Activated T-cell treated with anti-CD3 and anti-CD28 coated beads, Interleukin-2, amount 50 U/mL, for 72 hours (primary cell): ENCODE measurements at regions not wholly inside any gene's neighbourhood (a gene's known extent, or its start where the extent isn't known, plus 50 kb on each side); places are given as distances from the start of the nearest gene placed in this dataset.

Source experiments
- ATAC-seq, 2 donors: fragments of 150-1000 bp; cut with Tn5 transposase; replicated peaks in 1 of 2; 2 replicates each; pipeline ENCODE4 v1.10.0; 2021; ENCODE audit warnings: moderate library complexity in 2 of 2, mild to moderate bottlenecking in 1 of 2
- DNase-seq, 2 donors: peaks; one replicate each; pipeline ENCODE4 v3.0.0; 2021 to 2022; ENCODE audit warnings: mixed read lengths in 1 of 2
- H3K27ac Mint-ChIP-seq: one replicate; pipeline ENCODE4 v1.8.0; 2022; ENCODE audit warnings: mild to moderate bottlenecking, moderate library complexity, mixed read lengths
- H3K27me3 Mint-ChIP-seq: one replicate; pipeline ENCODE4 v1.8.0; 2022; ENCODE audit warnings: low read depth, mixed read lengths
- H3K36me3 Mint-ChIP-seq, 2 donors: one replicate each; pipeline ENCODE4 v1.8.0; 2022; ENCODE audit warnings: mixed read lengths in 2 of 2, mild to moderate bottlenecking in 1 of 2; ENCODE audit not compliant: insufficient read depth in 2 of 2
- H3K4me1 Mint-ChIP-seq: one replicate; pipeline ENCODE4 v1.8.0; 2022; ENCODE audit warnings: low read depth, mixed read lengths
- H3K4me3 Mint-ChIP-seq, 2 donors: one replicate each; pipeline ENCODE4 v1.8.0; 2022; ENCODE audit warnings: mild to moderate bottlenecking in 2 of 2, mixed read lengths in 2 of 2, moderate library complexity in 2 of 2
- H3K9me3 Mint-ChIP-seq, 2 donors: one replicate each; pipeline ENCODE4 v1.8.0; 2022; ENCODE audit warnings: mixed read lengths in 2 of 2

- no peak overlapping the region for H3K27ac Mint-ChIP-seq
- ATAC-seq (no peak), DNase-seq (no peak)
- H3K4me3 Mint-ChIP-seq, result no peak overlapping the region
- H3K9me3 Mint-ChIP-seq, result peaks cover 0 to 2% of the 10 kb centered on the region in 2 donors
- no peaks in the 10 kb centered on the region for H3K36me3 Mint-ChIP-seq
- peaks cover 3% of the 10 kb centered on the region for H3K27me3 Mint-ChIP-seq
- H3K4me1 Mint-ChIP-seq, result no peaks in the 10 kb centered on the region
These were observed 240.7 kb upstream of the ARHGEF26 start for GRCh38 chr3:153880493-153880892.

- DNase-seq (no peak), ATAC-seq (no peak)
- Mint-ChIP-seq H3K36me3 (no peaks in the 10 kb centered on the region), H3K9me3 (no peaks in the 10 kb centered on the region), H3K27me3 (peaks cover 7% of the 10 kb centered on the region), H3K4me1 (no peaks in the 10 kb centered on the region), H3K27ac (no peak overlapping the region), H3K4me3 (no peak overlapping the region)
These were observed 240.0 kb upstream of the ARHGEF26 start for GRCh38 chr3:153881201-153881600.

GRCh38 chr3:153885359-153885758 lies 235.8 kb upstream of the ARHGEF26 start:
- Mint-ChIP-seq H3K4me3 (no peak overlapping the region), H3K4me1 (no peaks in the 10 kb centered on the region)
- ATAC-seq, result no peak

GRCh38 chr3:153889905-153890334 lies 231.3 kb upstream of the ARHGEF26 start:
- Mint-ChIP-seq H3K36me3 (no peaks in the 10 kb centered on the region), H3K4me3 (no peak overlapping the region), H3K27me3 (peaks cover 7% of the 10 kb centered on the region), H3K9me3 (no peaks in the 10 kb centered on the region), H3K27ac (no peak overlapping the region), H3K4me1 (no peaks in the 10 kb centered on the region)
- DNase-seq (no peak), ATAC-seq (no peak)

More at GRCh38 chr3:153885359-153885758, 235.8 kb upstream of the ARHGEF26 start:
- DNase-seq, result no peak
- H3K27ac Mint-ChIP-seq, result no peak overlapping the region
- H3K36me3 Mint-ChIP-seq, result no peaks in the 10 kb centered on the region
- no peaks in the 10 kb centered on the region for H3K9me3 Mint-ChIP-seq
- H3K27me3 Mint-ChIP-seq, result peaks cover 7% of the 10 kb centered on the region

- Mint-ChIP-seq H3K27me3 (no peaks in the 10 kb centered on the region), H3K27ac (no peak overlapping the region), H3K4me3 (no peak overlapping the region), H3K4me1 (no peaks in the 10 kb centered on the region), H3K9me3 (no peaks in the 10 kb centered on the region), H3K36me3 (no peaks in the 10 kb centered on the region)
- DNase-seq (no peak), ATAC-seq (no peak)
These were observed 229.1 kb upstream of the ARHGEF26 start for GRCh38 chr3:153892126-153892525.

- ATAC-seq, result no peak
- Mint-ChIP-seq H3K4me1 (no peaks in the 10 kb centered on the region), H3K36me3 (no peaks in the 10 kb centered on the region)
These were observed 226.3 kb upstream of the ARHGEF26 start for GRCh38 chr3:153894857-153895256.

GRCh38 chr3:153896197-153896596 lies 225.0 kb upstream of the ARHGEF26 start:
- Mint-ChIP-seq H3K4me1 (no peaks in the 10 kb centered on the region), H3K9me3 (no peaks in the 10 kb centered on the region), H3K4me3 (no peak overlapping the region), H3K27me3 (no peaks in the 10 kb centered on the region), H3K27ac (no peak overlapping the region), H3K36me3 (no peaks in the 10 kb centered on the region)
- DNase-seq, result no peak
- ATAC-seq, result no peak

More at GRCh38 chr3:153894857-153895256, 226.3 kb upstream of the ARHGEF26 start:
- Mint-ChIP-seq H3K4me3 (no peak overlapping the region), H3K27me3 (no peaks in the 10 kb centered on the region), H3K9me3 (no peaks in the 10 kb centered on the region), H3K27ac (no peak overlapping the region)
- DNase-seq, result no peak

- no peak for ATAC-seq
- H3K27me3 Mint-ChIP-seq, result no peaks in the 10 kb centered on the region
- no peaks in the 10 kb centered on the region for H3K9me3 Mint-ChIP-seq
- no peak overlapping the region for H3K4me3 Mint-ChIP-seq
- no peak for DNase-seq
- no peaks in the 10 kb centered on the region for H3K36me3 Mint-ChIP-seq
- H3K27ac Mint-ChIP-seq, result no peak overlapping the region
- H3K4me1 Mint-ChIP-seq, result no peaks in the 10 kb centered on the region
These were observed 224.0 kb upstream of the ARHGEF26 start for GRCh38 chr3:153897025-153897723.

- Mint-ChIP-seq H3K4me3 (no peak overlapping the region), H3K27me3 (no peaks in the 10 kb centered on the region), H3K27ac (no peak overlapping the region), H3K4me1 (no peaks in the 10 kb centered on the region), H3K9me3 (no peaks in the 10 kb centered on the region), H3K36me3 (no peaks in the 10 kb centered on the region)
- no peak for DNase-seq
- no peak for ATAC-seq
These were observed 223.3 kb upstream of the ARHGEF26 start for GRCh38 chr3:153897842-153898241.

- no peak for ATAC-seq
- H3K4me1 Mint-ChIP-seq, result no peaks in the 10 kb centered on the region
- H3K36me3 Mint-ChIP-seq, result no peaks in the 10 kb centered on the region
- no peak overlapping the region for H3K27ac Mint-ChIP-seq
- DNase-seq, result no peak
- no peak overlapping the region for H3K4me3 Mint-ChIP-seq
- peaks cover 5 to 6% of the 10 kb centered on the region in 2 donors for H3K9me3 Mint-ChIP-seq
- H3K27me3 Mint-ChIP-seq, result no peaks in the 10 kb centered on the region
These were observed 220.0 kb upstream of the ARHGEF26 start for GRCh38 chr3:153901152-153901551.

- no peak for ATAC-seq
- Mint-ChIP-seq H3K27ac (no peak overlapping the region), H3K9me3 (peaks cover 5 to 6% of the 10 kb centered on the region in 2 donors), H3K4me1 (no peaks in the 10 kb centered on the region), H3K4me3 (no peak overlapping the region), H3K36me3 (no peaks in the 10 kb centered on the region), H3K27me3 (no peaks in the 10 kb centered on the region)
- no peak for DNase-seq
These were observed 219.2 kb upstream of the ARHGEF26 start for GRCh38 chr3:153901991-153902390.

- no peak overlapping the region for H3K27ac Mint-ChIP-seq
- H3K27me3 Mint-ChIP-seq, result no peaks in the 10 kb centered on the region
- H3K36me3 Mint-ChIP-seq, result no peaks in the 10 kb centered on the region
- no peak for DNase-seq
- peaks cover 5 to 6% of the 10 kb centered on the region in 2 donors for H3K9me3 Mint-ChIP-seq
- ATAC-seq, result no peak
- H3K4me1 Mint-ChIP-seq, result no peaks in the 10 kb centered on the region
- H3K4me3 Mint-ChIP-seq, result no peak overlapping the region
These were observed 217.8 kb upstream of the ARHGEF26 start for GRCh38 chr3:153903430-153903829.

GRCh38 chr3:153906366-153906765 lies 214.8 kb upstream of the ARHGEF26 start:
- Mint-ChIP-seq H3K9me3 (peaks cover 5 to 6% of the 10 kb centered on the region in 2 donors), H3K27me3 (peaks cover 8% of the 10 kb centered on the region), H3K27ac (no peak overlapping the region), H3K4me3 (no peak overlapping the region), H3K4me1 (no peaks in the 10 kb centered on the region), H3K36me3 (no peaks in the 10 kb centered on the region)
- ATAC-seq, result no peak
- DNase-seq, result no peak

GRCh38 chr3:153910387-153910786 lies 210.8 kb upstream of the ARHGEF26 start:
- Mint-ChIP-seq H3K36me3 (no peaks in the 10 kb centered on the region), H3K27me3 (peaks cover 8% of the 10 kb centered on the region), H3K9me3 (no peaks in the 10 kb centered on the region), H3K4me1 (no peaks in the 10 kb centered on the region), H3K27ac (no peak overlapping the region), H3K4me3 (no peak overlapping the region)
- no peak for DNase-seq
- no peak for ATAC-seq
